Uterus (tissue), 2 donors: ENCODE measurements at regions not wholly inside any gene's neighbourhood (a gene's known extent, or its start where the extent isn't known, plus 50 kb on each side); places are given as distances from the start of the nearest gene placed in this dataset.
"Not testable (repeated sequence)": the region's sequence is repeated elsewhere in the genome, so short reads cannot be mapped to it uniquely, and the experiment has no call there.

Source experiments
- POLR2A ChIP-seq, 2 donors: fragments of 450-650 bp; IDR thresholded peaks; one replicate each; pipeline ENCODE4 v1.6.1; 2016; ENCODE audit warnings: antibody characterized with exemption in 2 of 2, mild to moderate bottlenecking in 1 of 2, moderate library complexity in 1 of 2
- TF ChIP-seq, protein P1 (sequence below), 4 experiments: fragments of 200-600 bp in 2 of 4; fragments of 450-650 bp in 2 of 4; sonication (generic) in 2 of 4; IDR thresholded peaks; one replicate each; pipeline ENCODE4 v1.5.1; 2016 to 2019; ENCODE audit warnings: antibody characterized with exemption in 4 of 4, mild to moderate bottlenecking in 2 of 4, moderate library complexity in 1 of 4

DNA sequence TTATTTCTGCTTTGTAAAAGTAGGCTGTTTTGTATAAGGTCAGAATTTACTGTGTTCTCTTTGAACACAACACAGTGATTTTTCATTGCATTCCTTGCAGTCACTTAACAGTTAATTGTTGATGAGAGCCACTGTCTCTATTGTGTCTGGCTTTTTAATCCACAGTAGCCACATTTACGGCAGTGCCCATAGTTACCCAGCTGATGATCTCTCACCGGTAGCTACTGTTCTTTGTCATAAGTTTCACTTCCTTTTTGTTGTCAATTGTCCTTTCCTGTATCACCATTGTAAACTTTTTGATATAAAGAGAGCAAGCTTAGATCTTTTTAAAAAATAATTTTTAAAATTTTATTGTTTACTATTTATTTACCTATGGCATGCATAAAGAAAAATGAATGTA is 669.2 kb downstream of the PRIM2 start:
- TF ChIP-seq, protein P1, sequence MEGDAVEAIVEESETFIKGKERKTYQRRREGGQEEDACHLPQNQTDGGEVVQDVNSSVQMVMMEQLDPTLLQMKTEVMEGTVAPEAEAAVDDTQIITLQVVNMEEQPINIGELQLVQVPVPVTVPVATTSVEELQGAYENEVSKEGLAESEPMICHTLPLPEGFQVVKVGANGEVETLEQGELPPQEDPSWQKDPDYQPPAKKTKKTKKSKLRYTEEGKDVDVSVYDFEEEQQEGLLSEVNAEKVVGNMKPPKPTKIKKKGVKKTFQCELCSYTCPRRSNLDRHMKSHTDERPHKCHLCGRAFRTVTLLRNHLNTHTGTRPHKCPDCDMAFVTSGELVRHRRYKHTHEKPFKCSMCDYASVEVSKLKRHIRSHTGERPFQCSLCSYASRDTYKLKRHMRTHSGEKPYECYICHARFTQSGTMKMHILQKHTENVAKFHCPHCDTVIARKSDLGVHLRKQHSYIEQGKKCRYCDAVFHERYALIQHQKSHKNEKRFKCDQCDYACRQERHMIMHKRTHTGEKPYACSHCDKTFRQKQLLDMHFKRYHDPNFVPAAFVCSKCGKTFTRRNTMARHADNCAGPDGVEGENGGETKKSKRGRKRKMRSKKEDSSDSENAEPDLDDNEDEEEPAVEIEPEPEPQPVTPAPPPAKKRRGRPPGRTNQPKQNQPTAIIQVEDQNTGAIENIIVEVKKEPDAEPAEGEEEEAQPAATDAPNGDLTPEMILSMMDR (IDR thresholded peaks at IDR 0.05) = not testable (repeated sequence)
- TF ChIP-seq POLR2A (IDR thresholded peaks at IDR 0.05) = not testable (repeated sequence)
